ENCODE measurements at regions not wholly inside any gene's neighbourhood (a gene's known extent, or its start where the extent isn't known, plus 50 kb on each side); places are given as distances from the start of the nearest gene placed in this dataset.

GRCh38 chr2:144310484-144310883 is 209.4 kb downstream of the ZEB2 start:
- H3K36me3 ChIP-seq: no peaks in the 10 kb centered on the region
- 79% methylated on average over 2 of the region's 2 CpGs for WGBS
- intact Hi-C loops (cut with DNase I): no loop called here

GRCh38 chr2:144307711-144308110 is 212.2 kb downstream of the ZEB2 start:
- WGBS: 97% methylated on average over 2 of the region's 2 CpGs
- H3K4me1 ChIP-seq (replicated peaks): no peaks in the 10 kb centered on the region
- DNase-seq (ENCODE audit: low spot score): no peak
- no peak overlapping the region for H3K27ac ChIP-seq
- no peaks in the 10 kb centered on the region for H3K9me3 ChIP-seq
- no peak overlapping the region for H3K4me3 ChIP-seq
- TF ChIP-seq POLR2AphosphoS5 (IDR thresholded peaks at IDR 0.05) (no peak), CTCF (IDR thresholded peaks at IDR 0.05) (no peak), POLR2A (IDR thresholded peaks at IDR 0.05) (no peak)
- no peaks in the 10 kb centered on the region for H3K36me3 ChIP-seq
- intact Hi-C loops (cut with DNase I): no loop called here
- no peaks in the 10 kb centered on the region for H3K27me3 ChIP-seq (replicated peaks; ENCODE audit: insufficient read depth)

More at GRCh38 chr2:144310484-144310883, 209.4 kb downstream of the ZEB2 start:
- TF ChIP-seq POLR2A (IDR thresholded peaks at IDR 0.05) (no peak), POLR2AphosphoS5 (IDR thresholded peaks at IDR 0.05) (no peak), CTCF (IDR thresholded peaks at IDR 0.05) (no peak)
- Histone ChIP-seq H3K4me3 (no peak overlapping the region), H3K9me3 (no peaks in the 10 kb centered on the region), H3K27ac (no peak overlapping the region), H3K4me1 (replicated peaks) (no peaks in the 10 kb centered on the region), H3K27me3 (replicated peaks; ENCODE audit: insufficient read depth) (no peaks in the 10 kb centered on the region)
- no peak for DNase-seq (ENCODE audit: low spot score)

- intact Hi-C loops (cut with DNase I): no loop called here
- no peak for TF ChIP-seq POLR2AphosphoS5 (IDR thresholded peaks at IDR 0.05)
- TF ChIP-seq POLR2A (IDR thresholded peaks at IDR 0.05): no peak
- no peak for TF ChIP-seq CTCF (IDR thresholded peaks at IDR 0.05)
- no peak overlapping the region for H3K4me3 ChIP-seq
- H3K9me3 ChIP-seq: no peaks in the 10 kb centered on the region
- no peaks in the 10 kb centered on the region for H3K4me1 ChIP-seq (replicated peaks)
- H3K27me3 ChIP-seq (replicated peaks; ENCODE audit: insufficient read depth): no peaks in the 10 kb centered on the region
- DNase-seq (ENCODE audit: low spot score): no peak
- no peaks in the 10 kb centered on the region for H3K36me3 ChIP-seq
- 72% methylated on average over 1 of the region's 1 CpG for WGBS
- H3K27ac ChIP-seq: no peak overlapping the region
Measured at GRCh38 chr2:144304202-144304601, 215.7 kb downstream of the ZEB2 start.

GRCh38 chr2:144300632-144301031 is 219.3 kb downstream of the ZEB2 start:
- Histone ChIP-seq H3K4me3 (no peak overlapping the region), H3K4me1 (replicated peaks) (no peaks in the 10 kb centered on the region), H3K27ac (no peak overlapping the region), H3K27me3 (replicated peaks; ENCODE audit: insufficient read depth) (no peaks in the 10 kb centered on the region), H3K36me3 (no peaks in the 10 kb centered on the region), H3K9me3 (no peaks in the 10 kb centered on the region)
- DNase-seq (ENCODE audit: low spot score): no peak
- intact Hi-C loops (cut with DNase I): no loop called here
- 70% methylated on average over 2 of the region's 2 CpGs for WGBS
- no peak for TF ChIP-seq POLR2A (IDR thresholded peaks at IDR 0.05)
- TF ChIP-seq CTCF (IDR thresholded peaks at IDR 0.05): no peak
- TF ChIP-seq POLR2AphosphoS5 (IDR thresholded peaks at IDR 0.05): no peak

- H3K4me1 ChIP-seq (replicated peaks): no peaks in the 10 kb centered on the region
- H3K36me3 ChIP-seq: no peaks in the 10 kb centered on the region
- no peak overlapping the region for H3K4me3 ChIP-seq
- H3K9me3 ChIP-seq: no peaks in the 10 kb centered on the region
- no peak for DNase-seq (ENCODE audit: low spot score)
- H3K27ac ChIP-seq: no peak overlapping the region
- no peaks in the 10 kb centered on the region for H3K27me3 ChIP-seq (replicated peaks; ENCODE audit: insufficient read depth)
- TF ChIP-seq CTCF (IDR thresholded peaks at IDR 0.05): no peak
- no peak for TF ChIP-seq POLR2AphosphoS5 (IDR thresholded peaks at IDR 0.05)
- TF ChIP-seq POLR2A (IDR thresholded peaks at IDR 0.05): no peak
- 96% methylated on average over 1 of the region's 1 CpG for WGBS
- intact Hi-C loops (cut with DNase I): no loop called here
Measured at GRCh38 chr2:144290276-144290675, 229.6 kb downstream of the ZEB2 start.
